Activated naive CD8-positive, alpha-beta T cell (primary cell): ENCODE measurements at regions not wholly inside any gene's neighbourhood (a gene's known extent, or its start where the extent isn't known, plus 50 kb on each side); places are given as distances from the start of the nearest gene placed in this dataset.
"Not testable (repeated sequence)": the region's sequence is repeated elsewhere in the genome, so short reads cannot be mapped to it uniquely, and the experiment has no call there.

Experiments
- H3K27ac Mint-ChIP-seq: one replicate; pipeline ENCODE4 v1.8.0; 2021; ENCODE audit warnings: mixed read lengths
- H3K27me3 Mint-ChIP-seq: one replicate; pipeline ENCODE4 v1.8.0; 2021; ENCODE audit warnings: mixed read lengths
- H3K36me3 Mint-ChIP-seq: one replicate; pipeline ENCODE4 v1.8.0; 2021; ENCODE audit warnings: mixed read lengths
- H3K4me1 Mint-ChIP-seq: one replicate; pipeline ENCODE4 v1.8.0; 2021; ENCODE audit warnings: low read depth, mixed read lengths
- H3K4me3 Mint-ChIP-seq: one replicate; pipeline ENCODE4 v1.8.0; 2021; ENCODE audit warnings: mild to moderate bottlenecking, mixed read lengths
- H3K9me3 Mint-ChIP-seq: one replicate; pipeline ENCODE4 v1.8.0; 2021; ENCODE audit warnings: low read depth, mixed read lengths

GRCh38 chr7:6930787-6931186, 104.7 kb upstream of the CCZ1B start:
- H3K4me1 Mint-ChIP-seq, H3K36me3 Mint-ChIP-seq, H3K4me3 Mint-ChIP-seq, H3K9me3 Mint-ChIP-seq, H3K27me3 Mint-ChIP-seq, H3K27ac Mint-ChIP-seq: not testable (repeated sequence)

DNA sequence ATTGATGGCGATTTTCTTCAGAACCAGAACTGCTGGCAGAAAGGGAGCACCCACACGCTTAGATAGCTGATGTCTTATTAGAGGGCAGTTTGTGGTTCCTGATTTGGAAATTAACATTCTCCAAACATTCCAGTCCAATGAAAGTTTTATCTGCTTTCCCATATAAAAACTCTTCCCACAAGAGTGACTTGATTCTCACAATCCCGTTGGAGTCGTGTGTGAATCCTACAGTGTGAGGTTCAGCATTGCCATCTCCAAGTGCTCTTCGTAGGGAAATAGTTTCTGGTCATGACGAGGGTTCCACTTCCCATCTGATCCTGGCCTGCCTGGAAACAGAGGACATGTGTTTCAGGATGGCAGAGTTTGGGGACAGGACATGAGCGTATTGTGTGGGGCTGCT, 105.4 kb upstream of the CCZ1B start:
- H3K27ac Mint-ChIP-seq, H3K4me1 Mint-ChIP-seq, H3K9me3 Mint-ChIP-seq, H3K27me3 Mint-ChIP-seq, H3K36me3 Mint-ChIP-seq, H3K4me3 Mint-ChIP-seq: not testable (repeated sequence)

DNA sequence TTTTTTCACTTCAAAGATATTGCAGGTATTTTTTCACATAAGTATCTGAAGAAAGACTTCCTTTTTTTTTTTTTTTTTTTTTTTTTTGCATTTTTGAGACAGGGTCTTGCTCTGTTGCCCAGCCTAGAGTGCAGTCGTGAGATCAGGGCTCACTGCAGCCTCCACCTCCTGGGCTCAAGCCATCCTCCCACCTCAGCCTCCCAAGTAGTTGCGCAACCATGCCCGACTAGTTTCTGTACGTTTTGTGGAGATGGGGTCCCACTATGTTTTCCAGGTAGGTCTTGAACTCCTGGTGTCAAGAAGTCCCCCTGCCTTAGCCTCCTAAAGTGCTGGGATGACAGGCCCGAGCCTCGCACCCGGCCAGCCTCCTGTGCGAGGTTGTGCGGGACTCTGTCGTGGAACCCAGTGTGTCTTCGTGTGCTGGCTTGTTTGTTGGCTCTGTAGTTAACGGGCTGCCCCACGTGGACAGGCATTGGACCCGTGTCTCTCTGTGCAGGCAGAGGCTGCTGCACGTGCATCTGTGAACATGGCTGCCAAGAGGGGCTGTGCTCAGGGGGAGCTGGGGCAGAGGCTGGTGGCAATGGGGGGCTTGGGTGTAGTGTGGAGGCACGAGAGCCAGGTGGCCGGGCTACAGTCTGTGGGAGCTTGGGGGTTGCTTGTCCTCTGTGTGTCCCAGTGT, 108.0 kb upstream of the CCZ1B start:
- not testable (repeated sequence) for H3K4me1 Mint-ChIP-seq, H3K4me3 Mint-ChIP-seq, H3K36me3 Mint-ChIP-seq, H3K27ac Mint-ChIP-seq, H3K9me3 Mint-ChIP-seq, H3K27me3 Mint-ChIP-seq

- Mint-ChIP-seq H3K36me3 (no peaks in the 10 kb centered on the region), H3K9me3 (no peaks in the 10 kb centered on the region), H3K27me3 (no peaks in the 10 kb centered on the region), H3K4me1 (peaks cover 9% of the 10 kb centered on the region), H3K4me3 (no peak overlapping the region), H3K27ac (no peak overlapping the region)
Measured at GRCh38 chr7:6934981-6935380, 108.9 kb upstream of the CCZ1B start.

DNA sequence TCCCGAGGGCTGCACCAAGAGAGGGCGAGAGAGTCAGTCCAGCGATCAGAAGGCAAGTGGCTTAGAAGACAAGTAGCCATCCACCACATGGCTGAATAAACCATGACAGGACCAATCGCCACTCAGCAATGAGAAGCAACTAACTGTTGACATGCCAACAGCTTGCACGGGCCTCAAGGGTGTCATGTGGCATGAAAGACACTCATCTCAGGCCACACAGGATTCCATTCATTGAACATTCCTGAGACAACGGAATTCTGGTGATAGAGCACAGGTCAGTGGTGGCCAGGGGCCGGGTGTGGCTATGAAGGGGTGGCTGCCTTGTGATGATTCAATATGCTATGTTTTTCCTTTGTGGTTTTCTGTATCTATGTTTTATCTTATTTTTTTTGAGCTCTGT, 110.6 kb upstream of the CCZ1B start:
- not testable (repeated sequence) for H3K4me1 Mint-ChIP-seq, H3K36me3 Mint-ChIP-seq, H3K4me3 Mint-ChIP-seq, H3K27ac Mint-ChIP-seq, H3K27me3 Mint-ChIP-seq, H3K9me3 Mint-ChIP-seq

- not testable (repeated sequence) for H3K4me1 Mint-ChIP-seq, H3K27me3 Mint-ChIP-seq, H3K4me3 Mint-ChIP-seq, H3K9me3 Mint-ChIP-seq, H3K27ac Mint-ChIP-seq, H3K36me3 Mint-ChIP-seq
Measured at GRCh38 chr7:6937746-6938145, 111.7 kb upstream of the CCZ1B start.

DNA sequence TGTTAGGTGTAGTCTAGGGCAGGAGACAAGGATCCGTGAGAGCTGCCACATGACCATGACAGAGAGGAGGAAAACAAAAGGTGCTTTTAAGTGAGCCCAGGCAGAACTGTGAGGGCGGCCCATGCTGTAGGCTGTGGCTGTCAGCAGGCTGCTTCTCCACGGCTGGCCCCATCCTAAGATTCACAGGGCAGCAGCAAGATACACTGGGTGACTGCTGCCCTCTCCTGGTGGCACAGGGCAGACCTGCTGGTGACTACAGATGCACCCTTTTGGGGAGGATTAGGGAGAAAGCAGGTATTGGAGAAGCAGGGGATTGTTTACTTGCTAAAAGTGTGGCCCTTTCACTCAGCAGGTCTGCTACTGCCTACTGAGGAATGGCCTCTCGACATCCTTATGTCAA, 112.2 kb upstream of the CCZ1B start:
- not testable (repeated sequence) for H3K27me3 Mint-ChIP-seq, H3K36me3 Mint-ChIP-seq, H3K4me3 Mint-ChIP-seq, H3K4me1 Mint-ChIP-seq, H3K27ac Mint-ChIP-seq, H3K9me3 Mint-ChIP-seq

DNA sequence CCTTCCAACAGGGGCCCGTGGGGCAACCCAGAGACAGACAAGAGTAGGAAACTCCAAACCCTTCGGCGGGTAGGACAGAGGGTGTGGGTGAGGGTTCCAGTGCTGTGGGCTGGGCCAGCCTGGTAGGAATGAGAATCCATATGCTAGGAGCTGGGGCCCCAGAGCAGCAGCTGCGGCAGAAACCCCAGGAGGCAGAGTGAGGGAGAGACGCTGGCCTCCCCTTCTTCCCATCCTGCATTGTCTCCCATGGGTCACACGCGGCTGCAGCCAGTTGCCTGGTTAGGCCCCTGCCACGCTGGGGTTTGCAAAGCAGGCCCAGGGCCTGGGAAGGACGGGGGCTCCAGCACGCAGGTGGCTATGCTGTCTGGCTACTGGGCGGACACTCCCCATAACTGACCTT, 113.1 kb upstream of the CCZ1B start:
- H3K4me3 Mint-ChIP-seq, H3K36me3 Mint-ChIP-seq, H3K27me3 Mint-ChIP-seq, H3K9me3 Mint-ChIP-seq, H3K4me1 Mint-ChIP-seq, H3K27ac Mint-ChIP-seq: not testable (repeated sequence)

DNA sequence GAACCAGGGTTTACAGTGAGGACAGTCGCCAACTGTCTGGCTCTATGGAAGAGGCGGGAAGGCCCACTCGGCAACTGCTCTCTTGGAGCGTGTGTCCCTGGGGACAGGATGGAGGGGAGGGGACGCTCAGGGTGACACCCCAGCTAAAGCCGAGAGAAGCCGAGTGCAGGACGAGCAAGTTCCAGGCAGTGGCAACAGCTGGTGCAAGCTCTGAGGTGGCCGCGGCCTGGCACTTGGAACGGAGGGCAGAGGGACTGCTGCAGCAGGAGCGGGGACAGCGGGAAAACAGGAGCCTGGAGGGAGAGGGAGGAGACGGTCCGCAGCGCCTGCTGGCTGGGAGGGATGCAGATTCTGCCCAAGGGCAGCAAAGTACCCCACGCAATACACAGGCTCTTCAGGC, 113.8 kb upstream of the CCZ1B start:
- H3K27ac Mint-ChIP-seq, H3K4me3 Mint-ChIP-seq, H3K9me3 Mint-ChIP-seq, H3K4me1 Mint-ChIP-seq, H3K27me3 Mint-ChIP-seq, H3K36me3 Mint-ChIP-seq: not testable (repeated sequence)

- not testable (repeated sequence) for H3K36me3 Mint-ChIP-seq, H3K4me3 Mint-ChIP-seq, H3K9me3 Mint-ChIP-seq, H3K27me3 Mint-ChIP-seq, H3K27ac Mint-ChIP-seq, H3K4me1 Mint-ChIP-seq
Measured at GRCh38 chr7:6946873-6947272, 120.8 kb upstream of the CCZ1B start.

DNA sequence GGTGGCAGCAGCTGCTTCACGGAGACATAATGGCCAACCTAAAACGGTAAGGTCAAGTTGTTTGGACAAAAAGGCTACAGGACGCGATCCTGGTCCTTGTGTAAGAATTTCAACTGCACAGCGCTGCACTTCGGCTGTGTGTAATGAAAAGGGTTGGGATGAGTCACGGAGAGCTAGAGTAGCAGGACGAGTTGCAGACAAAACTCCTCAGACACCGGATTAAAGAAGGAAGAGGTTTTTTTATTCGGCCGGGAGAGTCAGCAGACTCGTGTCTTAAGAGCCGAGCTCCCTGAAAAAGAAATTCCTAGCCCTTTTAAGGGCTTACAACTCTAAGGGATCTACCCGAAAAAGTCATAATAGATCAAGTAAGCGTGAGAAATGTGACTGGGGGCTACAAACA, 124.2 kb upstream of the CCZ1B start:
- H3K4me3 Mint-ChIP-seq, H3K36me3 Mint-ChIP-seq, H3K27ac Mint-ChIP-seq, H3K4me1 Mint-ChIP-seq, H3K27me3 Mint-ChIP-seq, H3K9me3 Mint-ChIP-seq: not testable (repeated sequence)

- H3K4me3 Mint-ChIP-seq, H3K4me1 Mint-ChIP-seq, H3K36me3 Mint-ChIP-seq, H3K27ac Mint-ChIP-seq, H3K9me3 Mint-ChIP-seq, H3K27me3 Mint-ChIP-seq: not testable (repeated sequence)
Measured at GRCh38 chr7:6951553-6951952, 125.5 kb upstream of the CCZ1B start.

DNA sequence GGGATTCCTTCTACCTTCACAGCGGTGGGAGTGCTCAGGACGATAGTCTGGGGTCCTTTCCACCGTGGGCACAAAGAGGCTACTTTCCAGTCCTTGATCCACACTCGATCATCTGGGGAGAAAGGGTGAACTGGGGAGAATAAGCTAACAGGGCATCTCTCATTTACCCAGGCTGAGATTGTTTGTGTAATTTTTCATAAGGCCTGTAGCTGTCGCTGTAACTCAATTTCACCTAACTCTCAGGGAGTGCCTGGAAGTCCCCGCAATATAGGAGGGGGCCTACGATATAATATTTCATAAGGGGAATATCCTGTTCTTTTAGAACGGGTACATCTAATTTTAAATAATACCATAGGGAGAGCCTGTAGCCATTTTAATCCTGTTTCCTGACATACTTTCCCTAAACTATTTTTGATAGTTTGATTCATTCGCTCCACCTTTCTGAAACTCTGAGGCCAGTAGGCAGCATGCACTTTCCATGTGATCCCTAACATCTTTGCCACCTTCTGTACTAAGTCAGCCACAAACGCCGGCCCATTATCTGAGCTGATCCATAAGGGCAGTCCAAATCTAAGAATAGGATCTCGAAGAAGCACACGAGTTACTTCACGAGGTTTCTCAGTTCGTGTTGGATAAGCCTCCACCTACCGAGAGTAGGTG, 127.2 kb upstream of the CCZ1B start:
- H3K27ac Mint-ChIP-seq, H3K36me3 Mint-ChIP-seq, H3K9me3 Mint-ChIP-seq, H3K27me3 Mint-ChIP-seq, H3K4me1 Mint-ChIP-seq, H3K4me3 Mint-ChIP-seq: not testable (repeated sequence)

DNA sequence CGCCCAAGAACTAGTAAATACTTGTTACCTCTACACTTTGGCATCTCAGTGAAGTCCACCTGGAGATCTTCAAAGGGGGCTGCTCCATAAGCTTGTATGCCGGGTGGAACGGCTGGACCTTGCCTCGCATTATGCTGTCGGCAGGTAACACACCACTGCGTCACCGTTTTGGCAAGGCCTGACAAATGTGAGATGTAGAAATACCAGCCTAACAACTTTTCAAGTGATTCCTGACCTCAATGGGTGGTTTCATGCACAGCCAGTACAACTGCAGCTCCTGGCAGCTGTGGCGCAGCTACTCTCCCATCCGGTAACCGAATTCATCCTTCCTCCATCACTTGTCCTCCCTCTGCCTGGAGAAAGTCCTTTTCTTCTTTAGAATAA, 127.7 kb upstream of the CCZ1B start:
- H3K4me1 Mint-ChIP-seq, H3K27me3 Mint-ChIP-seq, H3K9me3 Mint-ChIP-seq, H3K27ac Mint-ChIP-seq, H3K36me3 Mint-ChIP-seq, H3K4me3 Mint-ChIP-seq: not testable (repeated sequence)

GRCh38 chr7:6955385-6955784, 129.3 kb upstream of the CCZ1B start:
- not testable (repeated sequence) for H3K27me3 Mint-ChIP-seq, H3K36me3 Mint-ChIP-seq, H3K4me1 Mint-ChIP-seq, H3K27ac Mint-ChIP-seq, H3K9me3 Mint-ChIP-seq, H3K4me3 Mint-ChIP-seq

DNA sequence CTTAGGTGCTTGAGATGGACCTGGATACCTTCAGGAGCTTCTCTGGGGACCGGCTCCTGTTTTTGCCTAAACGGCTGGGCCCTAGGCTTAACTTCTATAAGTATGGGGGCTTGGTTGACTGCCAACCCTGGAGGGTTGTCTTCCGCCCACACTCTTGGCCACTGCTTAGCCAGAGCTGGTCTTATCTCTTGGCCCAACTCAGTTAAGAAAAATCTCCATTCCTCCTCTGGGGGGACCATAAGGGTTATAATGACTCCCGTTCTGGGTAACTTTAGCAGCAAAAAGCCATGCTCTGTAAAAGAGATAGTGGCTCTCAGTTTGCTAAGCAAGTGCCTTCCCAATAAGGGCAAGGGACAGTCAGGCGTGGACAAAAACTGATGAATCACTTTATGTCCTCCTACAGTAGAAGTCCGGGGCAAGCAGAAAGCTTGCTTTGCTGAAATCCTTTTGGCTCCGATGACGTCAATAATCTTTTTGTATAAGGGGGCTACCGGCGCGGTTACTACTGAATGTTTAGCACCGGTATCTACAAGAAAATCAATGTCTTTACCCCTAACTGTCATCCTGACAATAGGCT, 130.0 kb upstream of the CCZ1B start:
- H3K27ac Mint-ChIP-seq, H3K36me3 Mint-ChIP-seq, H3K4me3 Mint-ChIP-seq, H3K4me1 Mint-ChIP-seq, H3K9me3 Mint-ChIP-seq, H3K27me3 Mint-ChIP-seq: not testable (repeated sequence)
